ENCODE measurements at regions not wholly inside any gene's neighbourhood (a gene's known extent, or its start where the extent isn't known, plus 50 kb on each side); places are given as distances from the start of the nearest gene placed in this dataset.
"Not testable (repeated sequence)": the region's sequence is repeated elsewhere in the genome, so short reads cannot be mapped to it uniquely, and the experiment has no call there.

DNA sequence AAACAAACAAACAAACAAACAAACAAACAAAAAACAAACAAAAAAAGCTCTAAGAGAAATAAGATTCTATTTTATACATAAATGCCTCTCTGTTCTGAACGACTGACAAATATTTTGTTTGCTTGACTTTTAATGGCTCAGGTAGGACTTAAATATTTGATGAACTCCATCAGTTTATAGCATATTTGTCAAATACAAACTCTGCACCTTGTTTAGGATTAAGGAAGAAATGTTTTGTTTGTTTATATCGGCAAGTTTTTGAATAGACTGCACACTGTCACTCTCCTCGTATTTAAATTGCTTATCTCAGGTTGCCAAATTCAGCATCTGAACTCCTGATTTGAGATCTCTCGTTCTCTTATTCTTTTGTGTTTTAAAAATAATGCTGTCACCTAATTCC is 1499.7 kb upstream of the SLC10A2 start:
- no peak for DNase-seq (ENCODE audit: low spot score)

DNA sequence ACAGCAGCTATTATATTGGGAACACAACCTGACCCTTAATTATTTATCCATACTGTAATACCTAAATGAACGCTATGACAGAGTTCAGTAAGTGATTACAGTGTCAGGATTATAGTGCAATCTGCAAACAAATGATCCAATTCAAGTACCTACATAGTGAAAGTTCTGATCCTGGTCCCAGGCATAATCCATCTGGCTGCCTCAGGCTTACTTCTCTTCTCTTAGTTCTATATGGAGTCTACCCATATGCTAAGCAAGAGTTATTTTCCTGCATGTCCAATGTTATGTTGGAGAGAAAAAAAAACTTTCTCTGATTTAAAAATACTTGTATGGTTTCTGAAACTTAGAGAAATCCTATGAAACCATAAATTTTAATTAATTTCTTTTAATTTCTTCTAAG is 1487.7 kb upstream of the SLC10A2 start:
- DNase-seq (ENCODE audit: low spot score), result no peak

- DNase-seq (ENCODE audit: low spot score), result no peak
These were observed 1487.0 kb upstream of the SLC10A2 start for GRCh38 chr13:104553186-104553585.

GRCh38 chr13:104534847-104535246 is 1468.6 kb upstream of the SLC10A2 start:
- DNase-seq (ENCODE audit: low spot score), result no peak

DNA sequence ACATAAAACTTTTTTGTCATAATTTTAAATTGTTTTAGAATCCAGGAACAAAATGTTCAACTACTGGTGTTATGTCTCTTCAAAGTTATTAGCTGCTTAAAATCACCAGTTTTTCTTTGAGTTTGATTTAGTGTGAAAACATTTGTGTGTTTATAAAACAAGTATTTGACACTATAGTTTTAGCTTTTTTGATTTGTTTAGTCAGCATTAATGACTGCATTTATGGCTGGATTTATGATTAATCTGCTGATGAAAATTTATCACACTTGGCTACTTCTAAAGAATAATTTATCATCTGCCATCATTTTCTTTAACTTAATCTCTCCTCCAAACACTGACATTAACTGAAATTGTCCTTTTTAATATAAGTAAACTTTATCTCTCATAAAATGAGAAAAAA is 1465.9 kb upstream of the SLC10A2 start:
- DNase-seq (ENCODE audit: low spot score), result no peak

DNA sequence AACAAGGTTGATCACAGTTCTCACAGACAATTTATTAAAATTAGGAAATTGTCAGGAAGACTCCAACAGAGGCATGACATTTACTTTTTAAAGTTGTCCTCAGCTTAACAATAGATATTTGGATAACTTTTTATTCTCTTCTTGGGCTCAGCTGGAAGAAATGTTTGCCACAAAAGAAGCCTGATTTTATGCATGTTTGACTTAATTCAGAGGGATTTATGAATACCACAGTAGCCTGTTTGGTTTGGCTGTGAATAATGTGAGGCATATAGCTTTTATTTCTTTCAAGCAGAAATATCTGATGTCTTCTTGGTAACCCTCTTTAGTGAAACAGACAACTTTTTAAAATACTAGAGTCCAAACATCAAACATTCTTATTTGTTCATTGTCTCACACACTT is 1464.5 kb upstream of the SLC10A2 start:
- DNase-seq (ENCODE audit: low spot score), result no peak

GRCh38 chr13:104526561-104526960 is 1460.3 kb upstream of the SLC10A2 start:
- DNase-seq (ENCODE audit: low spot score), result no peak

- DNase-seq (ENCODE audit: low spot score), result no peak
These were observed 1459.2 kb upstream of the SLC10A2 start for GRCh38 chr13:104525467-104525866.

DNA sequence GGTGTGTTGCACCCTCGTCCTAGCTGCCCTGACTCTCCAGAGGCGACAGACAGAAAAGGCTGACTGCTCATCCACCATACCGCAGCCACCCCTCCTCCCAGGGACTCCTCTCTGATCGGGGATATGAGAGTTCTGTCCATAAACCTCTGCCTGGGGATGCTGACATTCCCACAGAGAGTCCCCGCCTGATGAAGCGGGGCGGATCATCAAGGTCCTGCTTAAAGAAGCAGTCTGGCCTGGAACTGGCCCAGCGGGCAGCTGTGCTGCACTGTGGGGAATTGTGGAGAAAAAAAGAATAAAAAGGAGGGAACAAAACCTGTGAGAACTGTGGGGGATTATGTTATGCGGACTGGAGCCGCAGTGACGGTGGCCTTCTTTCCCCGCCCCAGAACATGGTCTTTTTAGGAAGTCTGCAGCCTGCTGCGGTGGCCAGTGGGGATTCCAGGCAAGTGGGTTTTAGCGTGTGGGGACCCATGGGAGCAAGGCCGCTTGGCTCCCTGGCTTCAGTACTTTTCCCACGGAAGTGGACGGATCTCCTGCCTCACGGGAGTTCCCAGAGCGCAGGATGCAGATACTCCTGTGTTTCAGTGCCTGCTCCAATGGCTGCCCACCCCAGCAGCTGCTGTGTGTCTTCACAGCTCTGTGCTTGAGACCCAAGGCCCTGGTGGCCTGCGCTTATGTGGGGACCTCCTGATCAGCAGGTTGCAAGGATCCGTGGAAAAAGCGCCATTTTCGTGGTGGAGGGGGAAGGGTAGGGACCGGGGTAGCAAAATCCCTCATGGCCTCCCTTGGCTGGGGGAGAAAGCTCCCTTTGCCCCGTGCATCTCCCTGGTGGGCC is 1456.2 kb upstream of the SLC10A2 start:
- DNase-seq (ENCODE audit: low spot score), result no peak

DNA sequence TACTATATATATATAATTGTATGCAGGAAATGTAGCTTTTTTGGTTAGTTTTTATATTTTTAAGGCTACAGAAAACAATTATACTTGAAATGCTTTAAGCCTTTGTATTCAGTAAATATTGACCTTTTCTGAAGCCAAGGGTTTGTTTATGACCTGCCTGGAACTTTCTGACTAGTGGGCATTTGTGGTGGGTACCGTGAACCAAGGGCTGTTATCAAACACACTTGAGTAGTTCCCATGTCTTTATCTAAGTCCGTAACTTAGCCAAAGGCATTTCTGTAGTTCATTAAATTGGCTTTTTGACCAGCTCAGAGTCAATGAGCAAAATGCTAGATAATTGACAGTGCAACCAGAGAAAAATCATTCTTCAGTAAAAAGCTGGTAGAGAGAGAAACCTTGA is 1444.2 kb upstream of the SLC10A2 start:
- DNase-seq (ENCODE audit: low spot score), result no peak

- DNase-seq (ENCODE audit: low spot score), result not testable (repeated sequence)
These were observed 1427.3 kb upstream of the SLC10A2 start for GRCh38 chr13:104493502-104493901.

GRCh38 chr13:104491916-104492315 is 1425.7 kb upstream of the SLC10A2 start:
- DNase-seq (ENCODE audit: low spot score), result no peak

GRCh38 chr13:104487006-104487405 is 1420.8 kb upstream of the SLC10A2 start:
- DNase-seq (ENCODE audit: low spot score), result no peak

- no peak for DNase-seq (ENCODE audit: low spot score)
These were observed 1419.4 kb upstream of the SLC10A2 start for GRCh38 chr13:104485571-104485970.

- DNase-seq (ENCODE audit: low spot score), result no peak
These were observed 1417.4 kb upstream of the SLC10A2 start for GRCh38 chr13:104483631-104484030.

GRCh38 chr13:104477261-104477660 is 1411.0 kb upstream of the SLC10A2 start:
- no peak for DNase-seq (ENCODE audit: low spot score)

- DNase-seq (ENCODE audit: low spot score), result no peak
These were observed 1407.7 kb upstream of the SLC10A2 start for GRCh38 chr13:104473936-104474335.

- no peak for DNase-seq (ENCODE audit: low spot score)
These were observed 1399.8 kb upstream of the SLC10A2 start for GRCh38 chr13:104466016-104466415.

DNA sequence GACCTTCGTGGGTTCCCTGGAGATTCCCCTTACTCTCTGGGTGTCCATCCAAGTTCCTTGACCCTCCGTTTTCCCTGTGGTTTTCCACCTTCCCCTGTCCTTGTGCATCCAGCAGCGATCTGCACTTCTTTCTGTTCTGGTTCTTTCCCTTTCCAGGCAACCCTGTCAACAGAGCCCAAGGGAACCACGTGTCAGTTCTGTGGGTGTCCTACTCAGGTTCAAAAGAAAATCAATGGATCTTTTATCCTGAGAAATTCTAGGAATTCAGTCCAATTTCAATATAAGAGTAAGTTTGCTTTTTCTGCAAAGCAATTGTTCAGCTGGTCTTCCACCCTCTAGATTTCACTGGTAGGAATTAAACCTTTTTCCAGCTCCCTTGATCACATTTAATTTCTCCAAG is 1394.8 kb upstream of the SLC10A2 start:
- DNase-seq (ENCODE audit: low spot score), result no peak

DNA sequence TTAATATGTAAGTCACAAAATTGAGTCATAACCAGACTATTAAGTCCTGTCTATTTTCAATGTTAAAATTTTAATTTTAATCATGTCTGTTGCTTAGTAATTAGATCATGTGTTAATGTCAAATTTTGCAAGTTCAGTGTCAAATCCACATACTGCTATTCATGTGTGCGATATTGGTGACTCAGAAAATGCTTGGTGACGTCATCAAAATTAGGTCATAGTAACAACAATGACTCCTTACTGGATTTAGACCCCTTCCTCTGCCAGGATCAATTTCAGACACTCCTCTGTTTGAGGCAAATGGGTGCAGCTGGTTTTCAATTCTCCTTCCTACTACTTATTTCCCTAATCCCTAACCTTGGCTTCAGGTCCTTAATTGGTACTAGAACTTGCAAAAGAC is 1394.3 kb upstream of the SLC10A2 start:
- no peak for DNase-seq (ENCODE audit: low spot score)

GRCh38 chr13:104450006-104450405 is 1383.8 kb upstream of the SLC10A2 start:
- DNase-seq (ENCODE audit: low spot score), result no peak

GRCh38 chr13:104447348-104447747 is 1381.1 kb upstream of the SLC10A2 start:
- DNase-seq (ENCODE audit: low spot score), result no peak

DNA sequence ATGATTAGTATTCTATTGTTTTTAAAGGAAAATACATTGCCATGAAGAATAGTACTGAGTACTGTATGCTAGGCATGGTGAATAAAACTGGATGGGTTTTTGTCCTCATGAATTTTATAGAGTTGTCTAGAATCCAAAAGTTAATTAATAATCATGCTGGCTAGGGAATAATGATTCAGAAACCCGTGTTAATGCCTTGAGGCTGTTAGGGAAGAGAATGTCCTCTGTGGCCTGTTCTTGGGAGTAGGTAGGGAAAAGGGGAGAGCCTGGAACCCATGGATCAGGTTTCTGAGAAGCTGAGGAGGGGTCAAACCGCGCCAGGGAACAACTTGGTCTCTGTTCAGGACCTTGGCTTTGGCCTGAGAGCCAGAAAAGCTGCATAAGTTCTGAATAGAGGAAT is 1376.3 kb upstream of the SLC10A2 start:
- DNase-seq (ENCODE audit: low spot score), result no peak

DNA sequence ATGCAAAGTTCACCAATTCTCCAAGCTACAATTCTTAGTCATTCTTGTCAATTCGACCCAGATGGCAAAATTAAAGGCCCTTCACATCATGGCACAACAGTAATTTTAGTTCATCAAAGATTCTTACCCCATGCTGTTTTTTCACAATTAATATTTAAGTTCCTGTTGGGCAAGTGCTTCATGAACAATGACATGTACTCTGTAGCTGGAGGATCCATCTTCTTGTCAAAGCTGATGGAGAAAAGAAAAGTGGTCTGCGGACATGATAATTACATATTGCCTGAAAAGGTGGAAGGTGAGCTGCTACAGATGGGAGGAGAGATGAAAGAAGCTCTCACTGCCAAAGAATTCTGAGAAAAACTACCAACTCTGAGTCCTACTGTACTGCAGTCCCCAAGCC is 1370.3 kb upstream of the SLC10A2 start:
- no peak for DNase-seq (ENCODE audit: low spot score)

Measured in SW480 (cell line).